NCI-H1436 (cell line): ENCODE measurements at regions not wholly inside any gene's neighbourhood (a gene's known extent, or its start where the extent isn't known, plus 50 kb on each side); places are given as distances from the start of the nearest gene placed in this dataset.

ENCODE experiments used
- DNase-seq: peaks from one replicate; lab custom pipeline; 2025; lab: John Stamatoyannopoulos, UW

DNA sequence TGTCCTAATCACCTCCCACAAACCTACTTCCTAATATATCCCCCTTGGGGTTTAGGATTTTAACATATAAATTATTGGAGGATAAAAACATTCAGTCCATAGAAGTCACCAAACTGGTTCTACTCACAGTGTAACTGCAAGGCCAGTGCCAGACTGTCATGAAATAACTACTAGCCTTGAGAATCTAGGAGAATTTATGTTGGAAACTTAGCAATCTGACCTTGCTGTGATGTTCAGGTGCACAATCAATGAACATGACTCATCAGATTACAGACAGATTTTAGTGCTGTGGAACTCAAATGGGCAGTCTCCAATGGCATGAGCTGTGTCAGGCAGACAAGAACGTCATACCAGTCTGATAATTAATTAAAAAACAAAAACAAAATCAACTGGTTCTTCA, 571.4 kb upstream of the IGFBP3 start:
- DNase-seq: no peak

DNA sequence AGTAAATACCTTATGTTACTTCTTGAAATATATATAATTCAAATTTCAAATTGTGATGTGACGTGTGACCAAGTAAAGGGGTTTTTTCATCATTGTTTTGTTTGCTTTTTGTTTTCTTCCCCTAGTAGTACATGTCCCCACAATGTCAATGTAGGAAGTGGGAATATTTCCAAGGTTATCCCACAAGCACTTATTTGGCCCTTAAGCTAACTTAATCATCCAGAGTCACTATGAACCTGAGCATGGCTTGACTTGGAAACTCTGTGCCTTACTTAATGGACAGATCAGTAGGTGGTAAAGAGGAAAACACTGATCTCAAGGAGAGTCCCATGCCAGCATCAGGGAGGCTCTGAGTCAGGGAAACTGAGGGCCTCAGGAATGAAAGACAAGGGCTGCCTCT, 569.3 kb upstream of the IGFBP3 start:
- DNase-seq: no peak

DNA sequence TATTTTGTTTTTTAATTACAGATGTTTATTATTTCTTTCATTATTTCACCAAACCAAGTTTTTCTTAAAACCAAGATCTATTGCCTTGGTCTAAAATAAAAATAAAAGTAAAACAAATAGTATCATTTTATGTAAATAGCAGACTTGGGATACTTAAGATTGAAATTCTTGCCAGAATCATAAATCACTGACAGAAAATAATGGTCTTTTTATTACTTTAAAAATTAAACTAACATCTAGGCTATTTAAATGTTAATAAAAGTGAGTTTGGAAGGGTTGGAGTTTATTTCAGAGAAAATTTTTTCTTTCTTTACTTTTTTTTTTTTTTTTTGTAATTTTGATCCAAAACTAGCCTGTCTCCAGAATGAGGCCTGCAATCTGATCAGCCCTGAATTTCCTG, 568.0 kb upstream of the IGFBP3 start:
- no peak for DNase-seq

DNA sequence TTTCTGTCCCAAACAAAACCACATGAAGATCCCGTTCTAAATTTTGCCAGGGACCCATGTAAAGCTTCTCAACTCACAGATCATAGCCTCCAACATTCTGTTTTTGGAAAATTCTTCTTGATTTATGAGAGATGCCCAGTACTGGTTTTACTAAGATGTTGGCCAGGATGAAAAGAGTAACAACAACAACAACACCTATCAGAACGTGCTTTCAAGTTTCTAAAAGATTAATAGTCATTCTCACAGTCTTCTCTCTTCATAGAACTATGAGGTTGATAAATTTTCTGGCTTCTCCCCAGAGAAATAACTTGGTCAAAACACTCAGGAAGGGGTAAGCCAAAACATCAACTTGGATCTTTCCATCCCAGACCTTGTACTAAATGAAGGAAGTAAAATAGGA, 567.5 kb upstream of the IGFBP3 start:
- no peak for DNase-seq

- no peak for DNase-seq
Measured at GRCh38 chr7:46486256-46487206, 565.5 kb upstream of the IGFBP3 start.

DNA sequence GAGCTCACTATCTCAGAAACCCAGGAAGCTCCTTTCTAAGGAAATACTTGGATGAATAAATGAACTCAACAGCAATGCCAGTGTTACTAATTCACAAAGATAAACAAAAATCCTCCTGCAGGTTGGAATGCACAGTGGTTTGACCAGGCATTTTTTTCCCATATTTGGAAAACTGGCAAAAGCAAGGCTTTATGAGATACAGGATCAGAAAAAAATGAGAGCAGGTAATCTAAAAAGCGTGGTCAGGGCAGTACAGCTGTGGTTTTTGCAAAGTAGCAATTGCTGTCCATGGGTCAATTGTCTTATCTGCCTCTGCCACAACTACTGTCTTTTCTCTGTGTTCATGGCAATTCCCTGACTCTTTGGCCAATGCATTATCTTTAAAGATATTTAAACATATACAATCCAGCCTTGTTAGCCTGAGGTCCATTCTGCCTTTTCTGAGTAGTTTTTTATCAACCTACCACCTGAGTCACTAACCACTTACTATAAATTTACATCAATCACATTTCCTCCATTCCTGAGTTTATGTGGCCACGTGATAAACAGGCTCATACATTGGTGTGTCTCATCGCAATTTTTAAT, 564.5 kb upstream of the IGFBP3 start:
- DNase-seq: no peak

DNA sequence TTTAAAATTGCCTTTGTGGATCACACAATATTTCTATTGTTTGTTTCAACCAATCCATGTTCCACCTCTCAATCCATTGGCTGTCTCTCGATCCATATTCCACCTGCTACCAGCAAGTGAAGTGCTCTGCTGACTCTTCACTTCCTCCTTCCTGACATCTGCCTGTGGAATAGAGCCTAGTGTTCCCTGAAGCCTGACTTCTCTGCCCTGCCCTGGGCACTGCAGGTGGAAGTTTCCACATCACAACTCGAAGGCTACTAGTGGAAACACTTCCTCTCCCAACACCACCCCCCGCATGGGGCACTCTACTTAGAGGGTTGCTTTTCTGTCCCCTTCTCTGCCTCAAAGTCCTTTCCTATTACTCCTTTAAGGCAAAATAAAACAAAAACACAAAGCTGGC, 563.8 kb upstream of the IGFBP3 start:
- DNase-seq: no peak

DNA sequence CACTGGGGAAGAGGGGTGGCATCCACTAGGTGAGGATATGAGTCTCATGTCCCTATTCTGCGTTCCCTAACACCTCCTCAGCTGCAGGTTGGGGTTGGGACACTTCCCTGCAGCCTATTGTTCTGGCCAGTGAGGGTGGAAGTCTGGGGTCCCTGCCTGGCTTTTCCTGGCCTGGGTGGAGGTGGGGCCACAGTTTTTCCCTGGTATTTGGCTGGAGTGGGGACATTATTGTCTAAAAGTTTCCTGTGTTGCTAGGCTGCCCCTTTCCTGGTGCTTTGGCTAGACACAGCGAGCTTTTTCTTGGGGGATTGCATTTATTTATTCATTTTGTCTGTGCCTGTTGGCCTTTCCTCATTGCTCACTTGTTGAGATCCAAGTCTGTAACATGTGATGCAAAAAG, 559.5 kb upstream of the IGFBP3 start:
- DNase-seq: no peak

DNA sequence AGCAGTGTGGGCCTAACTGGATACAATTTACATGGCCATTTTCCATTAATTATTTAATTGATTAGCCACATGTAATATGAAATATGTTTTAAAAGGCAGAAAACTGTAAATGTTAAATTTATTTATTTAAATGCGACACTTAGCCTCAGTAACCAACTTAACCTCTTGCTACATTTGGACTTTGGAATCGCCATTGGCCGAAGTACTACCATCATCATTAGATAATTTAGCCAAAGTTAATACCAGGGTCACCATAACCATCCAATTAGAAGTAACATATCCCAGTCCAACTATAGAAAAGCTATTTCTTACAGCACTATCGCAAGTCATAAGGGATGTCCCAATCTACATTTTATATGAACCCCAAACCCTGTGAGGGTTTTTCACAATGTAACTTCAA, 558.6 kb upstream of the IGFBP3 start:
- no peak for DNase-seq

- DNase-seq: no peak
Measured at GRCh38 chr7:46478046-46478445, 557.0 kb upstream of the IGFBP3 start.

GRCh38 chr7:46468753-46469356, 547.8 kb upstream of the IGFBP3 start:
- DNase-seq: no peak

- no peak for DNase-seq
Measured at GRCh38 chr7:46463170-46463569, 542.1 kb upstream of the IGFBP3 start.

GRCh38 chr7:46461334-46461777, 540.3 kb upstream of the IGFBP3 start:
- no peak for DNase-seq

GRCh38 chr7:46459942-46460341, 538.9 kb upstream of the IGFBP3 start:
- DNase-seq: no peak

GRCh38 chr7:46454816-46455215, 533.7 kb upstream of the IGFBP3 start:
- no peak for DNase-seq

GRCh38 chr7:46452561-46453135, 531.6 kb upstream of the IGFBP3 start:
- DNase-seq: no peak

GRCh38 chr7:46451846-46452245, 530.8 kb upstream of the IGFBP3 start:
- DNase-seq: no peak

GRCh38 chr7:46450886-46451285, 529.8 kb upstream of the IGFBP3 start:
- no peak for DNase-seq

GRCh38 chr7:46450425-46450824, 529.4 kb upstream of the IGFBP3 start:
- no peak for DNase-seq

DNA sequence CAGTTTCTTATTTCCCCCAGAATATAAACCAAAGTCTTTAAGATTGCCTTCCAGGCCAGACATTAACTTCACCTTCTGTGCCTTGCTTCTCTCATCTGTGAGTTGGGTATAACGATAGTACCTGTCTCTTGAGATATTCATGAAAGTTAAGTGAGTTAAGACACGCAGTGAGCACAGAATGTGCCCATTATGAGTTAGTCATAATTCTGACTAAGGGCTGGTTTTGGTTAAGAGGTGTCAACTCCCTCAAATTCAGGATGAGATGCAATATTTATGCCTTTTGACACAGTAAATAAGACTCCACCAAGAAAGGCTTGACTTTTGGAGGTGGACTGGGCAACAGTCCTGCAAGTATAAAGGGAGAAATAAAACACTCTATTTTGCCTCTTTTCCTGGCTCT, 528.7 kb upstream of the IGFBP3 start:
- DNase-seq: no peak

DNA sequence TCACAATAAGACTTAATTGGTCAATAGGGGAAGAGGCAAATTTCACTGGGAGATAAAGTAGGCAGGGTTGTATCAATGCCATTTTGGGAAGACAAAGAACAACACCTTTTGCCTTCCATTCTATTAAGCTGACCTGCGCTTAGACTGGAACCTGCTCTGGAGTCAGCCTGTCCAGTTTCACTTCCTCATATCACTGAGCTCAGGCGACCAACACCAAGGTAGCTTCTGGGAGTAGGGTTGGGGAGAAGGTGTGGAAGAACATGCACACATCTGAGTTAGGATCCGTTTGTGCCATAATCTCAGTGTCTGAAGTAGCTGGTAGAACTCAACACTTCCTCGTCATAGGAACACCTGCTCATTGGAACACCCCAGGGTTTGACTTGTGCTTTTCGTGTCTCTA, 527.4 kb upstream of the IGFBP3 start:
- no peak for DNase-seq

DNA sequence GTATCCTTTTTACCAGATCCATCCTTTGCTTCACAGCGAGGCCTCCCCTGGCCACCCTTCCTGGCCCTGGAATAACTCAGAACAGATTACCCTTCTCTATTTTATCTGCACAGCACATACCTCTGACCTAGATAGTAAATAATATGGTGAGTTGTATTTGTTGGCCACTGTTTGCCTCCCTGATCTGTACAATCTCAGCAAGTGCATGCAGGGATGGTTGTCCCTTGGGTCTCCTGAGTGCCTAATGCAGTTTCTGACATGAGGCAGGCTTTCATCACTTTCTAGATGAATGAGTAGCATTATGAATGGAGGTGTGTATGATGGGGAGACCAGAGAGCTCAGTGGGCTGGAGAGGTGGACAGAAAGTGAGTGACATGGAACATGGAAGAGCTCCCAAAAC, 525.1 kb upstream of the IGFBP3 start:
- DNase-seq: no peak

DNA sequence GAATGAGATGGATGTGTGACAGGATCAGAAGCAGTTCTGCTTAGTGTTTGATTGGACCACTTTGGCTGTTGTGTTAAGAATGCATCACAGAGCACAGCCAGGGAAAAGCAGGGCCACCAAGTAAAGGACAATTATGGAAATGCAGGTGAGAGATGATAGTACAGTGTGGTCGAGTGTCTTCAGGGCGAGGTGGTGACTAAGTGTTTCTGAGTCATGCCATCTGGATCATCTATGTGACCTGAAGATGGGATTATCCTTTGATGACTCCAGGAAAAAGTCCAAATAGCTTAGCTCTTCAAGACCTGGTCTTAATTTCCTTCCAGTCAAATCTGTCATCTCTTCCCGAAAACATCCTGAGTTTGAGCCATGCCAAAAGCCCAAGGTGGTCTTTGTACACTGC, 523.2 kb upstream of the IGFBP3 start:
- no peak for DNase-seq
